ENCODE measurements at regions not wholly inside any gene's neighbourhood (a gene's known extent, or its start where the extent isn't known, plus 50 kb on each side); places are given as distances from the start of the nearest gene placed in this dataset.

DNA sequence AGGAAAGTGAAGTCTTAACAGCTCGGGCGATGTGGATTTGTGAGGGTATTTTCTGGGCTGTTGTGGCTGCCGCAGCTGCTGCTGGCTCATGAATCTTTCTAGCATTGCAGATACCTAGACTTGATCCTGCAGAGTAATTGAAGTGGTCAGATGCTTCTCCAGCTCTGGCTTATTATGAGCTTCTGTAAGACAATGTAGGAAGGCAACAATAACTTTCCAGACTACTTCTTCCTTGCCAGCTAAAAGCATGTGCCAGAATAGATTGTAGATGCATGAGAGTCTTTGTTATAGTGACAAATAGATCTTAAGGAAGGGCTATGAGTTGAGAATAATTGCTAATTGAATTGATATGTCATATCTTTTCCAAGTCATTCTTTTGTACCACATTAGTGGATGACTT, 461.4 kb upstream of the POT1 start:
- WGBS, result 56% methylated on average over 3 of the region's 3 CpGs
- Histone ChIP-seq H3K27ac (ENCODE audit: low read depth in 1 of 2, low read length in 1 of 2) (no peak overlapping the region), H3K36me3 (ENCODE audit: control insufficient read depth in 2 of 2, insufficient read depth in 2 of 2, low read length in 1 of 2) (no peaks in the 10 kb centered on the region), H3K9me3 (ENCODE audit: control insufficient read depth in 2 of 2, insufficient read depth in 1 of 2, low read length in 1 of 2) (no peaks in the 10 kb centered on the region), H3K4me3 (ENCODE audit: low read length in 2 of 2) (no peak overlapping the region), H3K27me3 (ENCODE audit: control insufficient read depth in 2 of 2, insufficient read depth in 1 of 2, low read length in 1 of 2) (no peaks in the 10 kb centered on the region), H3K4me1 (ENCODE audit: control insufficient read depth in 2 of 2, insufficient read depth in 2 of 2, low read length in 2 of 2) (no peaks in the 10 kb centered on the region)
- DNase-seq (ENCODE audit: low read depth in 6 of 9, low spot score in 9 of 9), result no peak

DNA sequence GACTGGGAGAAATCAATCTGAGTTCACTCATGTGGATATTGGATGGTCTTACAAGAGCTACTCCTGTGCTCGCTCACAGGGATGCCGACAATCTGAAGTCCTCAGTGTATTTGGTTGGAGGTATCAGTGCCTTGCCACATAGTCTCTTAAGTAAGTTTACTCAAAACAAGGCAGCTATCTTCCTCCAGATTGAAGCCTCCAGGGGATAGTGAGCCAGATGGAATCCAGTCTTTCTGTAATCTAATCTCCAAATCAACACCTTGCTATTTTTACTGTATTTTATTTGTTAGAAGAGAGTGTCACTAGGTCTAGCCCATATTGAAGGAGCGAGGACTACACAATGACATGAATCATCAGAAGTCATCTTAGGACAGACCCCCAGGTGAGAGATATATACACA, 456.6 kb upstream of the POT1 start:
- H3K9me3 ChIP-seq (ENCODE audit: control insufficient read depth in 2 of 2, insufficient read depth in 1 of 2, low read length in 1 of 2), result no peaks in the 10 kb centered on the region
- DNase-seq (ENCODE audit: low read depth in 6 of 9, low spot score in 9 of 9), result no peak
- no peaks in the 10 kb centered on the region for H3K27me3 ChIP-seq (ENCODE audit: control insufficient read depth in 2 of 2, insufficient read depth in 1 of 2, low read length in 1 of 2)
- H3K4me3 ChIP-seq (ENCODE audit: low read length in 2 of 2), result no peak overlapping the region
- H3K4me1 ChIP-seq (ENCODE audit: control insufficient read depth in 2 of 2, insufficient read depth in 2 of 2, low read length in 2 of 2), result no peaks in the 10 kb centered on the region
- H3K36me3 ChIP-seq (ENCODE audit: control insufficient read depth in 2 of 2, insufficient read depth in 2 of 2, low read length in 1 of 2), result no peaks in the 10 kb centered on the region
- H3K27ac ChIP-seq (ENCODE audit: low read depth in 1 of 2, low read length in 1 of 2), result no peak overlapping the region
- 82% methylated on average over 3 of the region's 3 CpGs for WGBS

DNA sequence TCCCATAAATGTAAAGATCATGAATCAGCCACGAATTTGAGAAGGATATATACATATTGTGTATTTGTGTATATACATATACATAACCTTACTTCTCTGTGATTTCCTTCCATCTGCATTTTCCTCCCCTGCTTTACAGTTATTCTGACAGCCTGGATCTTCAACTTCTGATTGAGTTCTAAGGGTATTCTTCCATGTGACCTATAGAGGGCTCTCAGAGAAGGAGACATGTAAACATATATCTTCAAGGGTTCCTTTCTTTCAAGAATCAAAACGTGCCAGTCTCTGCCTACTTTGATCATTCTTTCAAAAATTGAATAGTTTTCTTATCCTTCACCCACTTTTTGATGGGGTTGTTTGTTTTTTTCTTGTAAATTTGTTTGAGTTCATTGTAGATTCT, 453.7 kb upstream of the POT1 start:
- Histone ChIP-seq H3K27ac (ENCODE audit: low read depth in 1 of 2, low read length in 1 of 2) (no peak overlapping the region), H3K36me3 (ENCODE audit: control insufficient read depth in 2 of 2, insufficient read depth in 2 of 2, low read length in 1 of 2) (no peaks in the 10 kb centered on the region), H3K4me1 (ENCODE audit: control insufficient read depth in 2 of 2, insufficient read depth in 2 of 2, low read length in 2 of 2) (no peaks in the 10 kb centered on the region), H3K4me3 (ENCODE audit: low read length in 2 of 2) (no peak overlapping the region), H3K27me3 (ENCODE audit: control insufficient read depth in 2 of 2, insufficient read depth in 1 of 2, low read length in 1 of 2) (no peaks in the 10 kb centered on the region), H3K9me3 (ENCODE audit: control insufficient read depth in 2 of 2, insufficient read depth in 1 of 2, low read length in 1 of 2) (no peaks in the 10 kb centered on the region)
- DNase-seq (ENCODE audit: low read depth in 6 of 9, low spot score in 9 of 9), result no peak
- 57% methylated on average over 2 of the region's 2 CpGs for WGBS

DNA sequence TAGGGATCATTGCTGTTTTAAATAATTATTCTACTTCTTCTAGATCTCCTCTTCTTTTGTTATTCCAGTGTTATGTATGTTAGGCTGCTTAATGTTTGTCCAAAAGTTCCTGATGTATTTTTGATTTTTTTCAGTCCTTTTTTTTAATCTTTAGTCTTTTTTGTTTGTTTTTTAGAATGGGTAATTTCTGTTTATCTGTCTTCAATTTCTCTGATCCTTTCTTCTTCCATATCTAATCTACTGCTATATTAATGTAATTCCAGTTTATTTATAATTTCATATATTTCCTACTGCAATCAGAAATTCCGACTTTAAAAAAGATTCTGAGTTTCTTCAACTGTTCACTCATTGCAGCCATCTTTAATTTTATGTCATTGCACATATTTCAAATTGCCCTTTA, 452.8 kb upstream of the POT1 start:
- Histone ChIP-seq H3K4me1 (ENCODE audit: control insufficient read depth in 2 of 2, insufficient read depth in 2 of 2, low read length in 2 of 2) (no peaks in the 10 kb centered on the region), H3K27ac (ENCODE audit: low read depth in 1 of 2, low read length in 1 of 2) (no peak overlapping the region), H3K4me3 (ENCODE audit: low read length in 2 of 2) (no peak overlapping the region), H3K36me3 (ENCODE audit: control insufficient read depth in 2 of 2, insufficient read depth in 2 of 2, low read length in 1 of 2) (no peaks in the 10 kb centered on the region), H3K9me3 (ENCODE audit: control insufficient read depth in 2 of 2, insufficient read depth in 1 of 2, low read length in 1 of 2) (no peaks in the 10 kb centered on the region), H3K27me3 (ENCODE audit: control insufficient read depth in 2 of 2, insufficient read depth in 1 of 2, low read length in 1 of 2) (no peaks in the 10 kb centered on the region)
- WGBS, result 95% methylated on average over 1 of the region's 1 CpG
- no peak for DNase-seq (ENCODE audit: low read depth in 6 of 9, low spot score in 9 of 9)

DNA sequence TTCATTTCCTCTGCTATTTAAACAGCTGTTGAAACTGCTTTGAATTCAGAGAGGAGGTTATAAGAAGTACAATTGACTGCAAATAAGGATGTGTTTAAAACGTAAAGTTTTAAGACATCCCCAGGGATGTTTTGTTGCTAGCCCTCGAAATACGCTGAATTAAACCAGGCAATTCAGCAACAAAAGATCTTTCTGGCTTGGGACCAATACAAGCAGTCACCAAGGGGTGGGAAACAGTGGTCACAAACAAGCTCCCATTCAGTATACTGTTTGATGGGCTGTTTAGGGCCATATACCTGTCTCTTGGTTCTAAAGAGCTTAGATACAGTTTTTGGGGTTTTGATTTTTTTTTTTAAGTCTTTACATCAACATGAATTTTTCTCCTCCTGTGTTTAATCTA, 446.3 kb upstream of the POT1 start:
- Histone ChIP-seq H3K36me3 (ENCODE audit: control insufficient read depth in 2 of 2, insufficient read depth in 2 of 2, low read length in 1 of 2) (no peaks in the 10 kb centered on the region), H3K27ac (ENCODE audit: low read depth in 1 of 2, low read length in 1 of 2) (no peak overlapping the region), H3K9me3 (ENCODE audit: control insufficient read depth in 2 of 2, insufficient read depth in 1 of 2, low read length in 1 of 2) (no peaks in the 10 kb centered on the region), H3K4me3 (ENCODE audit: low read length in 2 of 2) (no peak overlapping the region), H3K27me3 (ENCODE audit: control insufficient read depth in 2 of 2, insufficient read depth in 1 of 2, low read length in 1 of 2) (no peaks in the 10 kb centered on the region), H3K4me1 (ENCODE audit: control insufficient read depth in 2 of 2, insufficient read depth in 2 of 2, low read length in 2 of 2) (no peaks in the 10 kb centered on the region)
- WGBS, result 97% methylated on average over 3 of the region's 3 CpGs
- DNase-seq (ENCODE audit: low read depth in 6 of 9, low spot score in 9 of 9), result no peak

DNA sequence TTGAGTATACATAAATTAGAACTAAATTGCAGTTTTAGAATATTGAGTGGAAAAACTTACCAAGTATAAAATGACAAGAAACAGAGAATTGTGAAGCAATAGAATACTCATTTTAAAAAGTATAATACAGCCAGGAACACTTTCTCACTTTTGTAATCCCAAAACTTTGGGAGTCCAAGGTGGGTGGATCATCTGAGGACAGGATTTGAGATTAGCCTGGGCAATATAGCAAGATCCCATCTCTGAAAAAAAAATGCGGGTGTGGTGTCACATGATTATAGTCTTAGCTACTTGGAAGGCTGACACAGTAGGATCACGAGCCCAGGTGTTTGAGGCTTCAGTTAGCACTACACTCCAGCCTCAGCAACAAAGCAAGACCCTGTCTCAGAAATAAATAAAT, 440.9 kb upstream of the POT1 start:
- Histone ChIP-seq H3K27ac (ENCODE audit: low read depth in 1 of 2, low read length in 1 of 2) (no peak overlapping the region), H3K9me3 (ENCODE audit: control insufficient read depth in 2 of 2, insufficient read depth in 1 of 2, low read length in 1 of 2) (no peaks in the 10 kb centered on the region), H3K27me3 (ENCODE audit: control insufficient read depth in 2 of 2, insufficient read depth in 1 of 2, low read length in 1 of 2) (no peaks in the 10 kb centered on the region), H3K4me3 (ENCODE audit: low read length in 2 of 2) (no peak overlapping the region), H3K4me1 (ENCODE audit: control insufficient read depth in 2 of 2, insufficient read depth in 2 of 2, low read length in 2 of 2) (no peaks in the 10 kb centered on the region), H3K36me3 (ENCODE audit: control insufficient read depth in 2 of 2, insufficient read depth in 2 of 2, low read length in 1 of 2) (no peaks in the 10 kb centered on the region)
- DNase-seq (ENCODE audit: low read depth in 6 of 9, low spot score in 9 of 9), result no peak
- 79% methylated on average over 2 of the region's 2 CpGs for WGBS

DNA sequence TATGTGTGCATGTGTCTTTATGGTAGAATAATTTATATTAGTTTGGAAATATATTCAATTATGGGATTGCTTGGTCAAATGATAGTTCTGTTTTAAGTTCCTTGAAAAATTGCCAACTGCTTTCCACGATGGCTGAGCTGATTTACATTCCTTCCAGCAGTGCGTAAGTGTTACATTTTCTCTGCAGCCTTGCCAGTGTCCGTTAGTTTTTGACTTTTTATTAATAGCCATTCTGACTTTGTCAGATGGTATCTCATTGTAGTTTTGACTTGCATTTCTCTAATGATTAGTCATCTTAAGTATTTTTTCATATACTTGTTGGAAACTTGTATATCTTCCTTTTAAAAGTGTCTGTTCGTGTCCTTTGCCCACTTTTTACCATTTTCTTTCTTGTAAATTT, 434.2 kb upstream of the POT1 start:
- no peak for DNase-seq (ENCODE audit: low read depth in 6 of 9, low spot score in 9 of 9)

DNA sequence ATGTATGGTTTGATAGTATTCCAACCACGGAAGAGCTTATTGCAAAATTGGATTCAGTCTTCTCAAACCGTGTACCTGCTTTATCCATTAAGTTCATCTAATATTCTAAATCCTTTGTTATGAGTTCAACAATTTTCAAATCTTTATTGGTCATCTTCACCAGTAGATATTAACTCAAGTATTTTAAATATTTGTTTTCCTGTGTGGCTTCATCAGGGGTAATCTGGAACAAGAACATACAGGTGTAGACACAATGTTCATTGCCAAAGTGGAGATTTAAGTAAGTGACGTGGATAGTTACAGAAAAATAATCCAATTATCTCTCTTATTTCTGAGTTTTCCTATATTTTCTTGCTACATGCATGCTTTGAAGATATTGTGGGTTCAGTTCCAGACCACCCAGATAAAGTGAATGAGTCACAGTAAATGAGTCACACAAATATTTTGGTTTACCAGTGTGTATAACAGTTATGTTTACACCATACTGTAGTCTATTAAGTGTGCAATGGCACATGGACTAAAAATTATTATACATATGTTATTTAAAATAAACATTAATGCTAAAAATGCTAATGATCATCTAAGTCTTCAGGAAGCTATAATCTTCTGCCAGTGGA, 429.0 kb upstream of the POT1 start:
- H3K27ac ChIP-seq (ENCODE audit: low read depth in 1 of 2, low read length in 1 of 2), result no peak overlapping the region
- H3K27me3 ChIP-seq (ENCODE audit: control insufficient read depth in 2 of 2, insufficient read depth in 1 of 2, low read length in 1 of 2), result no peaks in the 10 kb centered on the region
- H3K9me3 ChIP-seq (ENCODE audit: control insufficient read depth in 2 of 2, insufficient read depth in 1 of 2, low read length in 1 of 2), result no peaks in the 10 kb centered on the region
- no peaks in the 10 kb centered on the region for H3K4me1 ChIP-seq (ENCODE audit: control insufficient read depth in 2 of 2, insufficient read depth in 2 of 2, low read length in 2 of 2)
- H3K36me3 ChIP-seq (ENCODE audit: control insufficient read depth in 2 of 2, insufficient read depth in 2 of 2, low read length in 1 of 2), result no peaks in the 10 kb centered on the region
- H3K4me3 ChIP-seq (ENCODE audit: low read length in 2 of 2), result no peak overlapping the region
- no peak for DNase-seq (ENCODE audit: low read depth in 6 of 9, low spot score in 9 of 9)
- 86% methylated on average over 3 of the region's 3 CpGs for WGBS

More for the DNA sequence above, 434.2 kb upstream of the POT1 start:
- no peaks in the 10 kb centered on the region for H3K4me1 ChIP-seq (ENCODE audit: control insufficient read depth in 2 of 2, insufficient read depth in 2 of 2, low read length in 2 of 2)
- H3K4me3 ChIP-seq (ENCODE audit: low read length in 2 of 2), result no peak overlapping the region
- 88% methylated on average over 4 of the region's 4 CpGs for WGBS
- H3K36me3 ChIP-seq (ENCODE audit: control insufficient read depth in 2 of 2, insufficient read depth in 2 of 2, low read length in 1 of 2), result no peaks in the 10 kb centered on the region
- no peak overlapping the region for H3K27ac ChIP-seq (ENCODE audit: low read depth in 1 of 2, low read length in 1 of 2)
- no peaks in the 10 kb centered on the region for H3K27me3 ChIP-seq (ENCODE audit: control insufficient read depth in 2 of 2, insufficient read depth in 1 of 2, low read length in 1 of 2)
- H3K9me3 ChIP-seq (ENCODE audit: control insufficient read depth in 2 of 2, insufficient read depth in 1 of 2, low read length in 1 of 2), result no peaks in the 10 kb centered on the region

DNA sequence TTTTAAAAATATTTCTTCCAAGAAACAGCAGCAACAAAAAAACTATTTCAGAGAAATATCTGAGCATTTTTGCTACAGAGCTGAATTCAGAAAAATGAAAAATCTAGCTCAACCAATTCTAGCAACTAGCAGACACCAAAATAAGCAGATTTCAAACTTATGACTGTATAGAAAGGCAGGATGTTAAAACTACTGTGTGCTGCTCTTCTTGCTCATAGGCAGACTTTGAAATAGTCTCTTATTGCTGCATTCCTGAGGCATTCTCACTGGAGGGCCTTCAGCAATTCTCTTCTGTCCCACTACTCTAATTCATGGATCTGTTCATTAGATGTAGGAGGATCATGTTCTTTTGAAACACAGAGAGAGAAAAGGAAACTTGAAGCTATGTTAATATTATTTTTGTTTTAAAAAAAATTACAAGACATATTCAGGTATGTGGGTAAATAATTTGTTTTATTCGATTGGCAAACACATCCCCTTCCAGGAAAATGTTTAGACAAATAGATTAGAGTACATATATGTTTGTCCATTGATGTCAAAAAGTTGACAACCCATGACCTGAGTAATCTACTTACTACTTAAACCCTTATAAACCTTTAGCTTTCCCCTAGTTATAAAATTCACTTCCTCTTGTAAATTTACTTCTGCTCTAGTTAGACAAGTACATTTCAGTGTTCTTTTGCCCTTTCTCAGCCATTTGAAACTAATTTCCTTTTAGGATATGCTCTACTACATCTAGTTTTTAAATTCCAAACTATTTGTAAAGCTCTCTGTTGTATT, 428.2 kb upstream of the POT1 start:
- Histone ChIP-seq H3K27me3 (ENCODE audit: control insufficient read depth in 2 of 2, insufficient read depth in 1 of 2, low read length in 1 of 2) (no peaks in the 10 kb centered on the region), H3K9me3 (ENCODE audit: control insufficient read depth in 2 of 2, insufficient read depth in 1 of 2, low read length in 1 of 2) (no peaks in the 10 kb centered on the region), H3K4me1 (ENCODE audit: control insufficient read depth in 2 of 2, insufficient read depth in 2 of 2, low read length in 2 of 2) (no peaks in the 10 kb centered on the region), H3K4me3 (ENCODE audit: low read length in 2 of 2) (no peak overlapping the region), H3K36me3 (ENCODE audit: control insufficient read depth in 2 of 2, insufficient read depth in 2 of 2, low read length in 1 of 2) (no peaks in the 10 kb centered on the region), H3K27ac (ENCODE audit: low read depth in 1 of 2, low read length in 1 of 2) (no peak overlapping the region)
- WGBS, result 74% methylated on average over 1 of the region's 1 CpG
- no peak for DNase-seq (ENCODE audit: low read depth in 6 of 9, low spot score in 9 of 9)

All from thymus (tissue), 11 donors.